ENCODE measurements at regions not wholly inside any gene's neighbourhood (a gene's known extent, or its start where the extent isn't known, plus 50 kb on each side); places are given as distances from the start of the nearest gene placed in this dataset.

GRCh38 chrX:95057341-95057740 lies 1383.3 kb downstream of the FAM133A start:
- H3K9ac ChIP-seq (ENCODE audit: insufficient read depth in 1 of 2, low read depth in 2 of 2, low read length in 2 of 2): no peak overlapping the region
- ChIA-PET CTCF (ENCODE audit: low intra/inter-chr PET ratio) (no interaction called here), POLR2A (no interaction called here)
- no peak for FAIRE-seq
- H3K4me2 ChIP-seq (ENCODE audit: insufficient read depth, low read length): no peak overlapping the region
- 0% methylated on average over 2 of the region's 2 CpGs for WGBS (ENCODE audit: insufficient coverage, low coverage, missing lambda C conversion rate)
- H3K27ac ChIP-seq (ENCODE audit: extremely low read depth, low read depth, low read length): no peak overlapping the region
- no peaks in the 10 kb centered on the region for H3K9me1 ChIP-seq (ENCODE audit: control insufficient read depth, insufficient read depth, low read length)
- H3K9me3 ChIP-seq (replicated peaks; ENCODE audit: control insufficient read depth, insufficient read depth, low read depth, low read length): no peaks in the 10 kb centered on the region
- DNase-seq (ENCODE audit: extremely low read depth in 1 of 4, low spot score in 3 of 4): no peak
- no peaks in the 10 kb centered on the region for H3K79me2 ChIP-seq (ENCODE audit: control insufficient read depth, insufficient read depth, low read length)
- H3K4me3 ChIP-seq: no peak overlapping the region
- H3K27me3 ChIP-seq (ENCODE audit: control insufficient read depth in 2 of 2, insufficient read depth in 2 of 2, low read length in 2 of 2): no peaks in the 10 kb centered on the region
- no peaks in the 10 kb centered on the region for H3K36me3 ChIP-seq (ENCODE audit: control insufficient read depth, insufficient read depth, low read length)
- TF ChIP-seq TCFL5 (CRISPR knock-in tag; conservative IDR thresholded peaks at IDR 0.05): no peak
- TF ChIP-seq FOXK2 (conservative IDR thresholded peaks at IDR 0.05 in 1 of 2, IDR thresholded peaks at IDR 0.05 in 1 of 2; ENCODE audit: low read depth in 2 of 2): no peak
- TF ChIP-seq, protein P1, sequence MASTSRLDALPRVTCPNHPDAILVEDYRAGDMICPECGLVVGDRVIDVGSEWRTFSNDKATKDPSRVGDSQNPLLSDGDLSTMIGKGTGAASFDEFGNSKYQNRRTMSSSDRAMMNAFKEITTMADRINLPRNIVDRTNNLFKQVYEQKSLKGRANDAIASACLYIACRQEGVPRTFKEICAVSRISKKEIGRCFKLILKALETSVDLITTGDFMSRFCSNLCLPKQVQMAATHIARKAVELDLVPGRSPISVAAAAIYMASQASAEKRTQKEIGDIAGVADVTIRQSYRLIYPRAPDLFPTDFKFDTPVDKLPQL (IDR thresholded peaks at IDR 0.05; ENCODE audit: extremely low read depth, insufficient read length): no peak
- TF ChIP-seq POU5F1 (IDR thresholded peaks at IDR 0.05; ENCODE audit: borderline replicate concordance, low read depth, low read length, partially characterized antibody): no peak
- no peak for TF ChIP-seq MTA3 (IDR thresholded peaks at IDR 0.05; ENCODE audit: borderline replicate concordance)
- TF ChIP-seq MEF2D (tag; conservative IDR thresholded peaks at IDR 0.05; ENCODE audit: low read depth): no peak
- TF ChIP-seq, protein P2, sequence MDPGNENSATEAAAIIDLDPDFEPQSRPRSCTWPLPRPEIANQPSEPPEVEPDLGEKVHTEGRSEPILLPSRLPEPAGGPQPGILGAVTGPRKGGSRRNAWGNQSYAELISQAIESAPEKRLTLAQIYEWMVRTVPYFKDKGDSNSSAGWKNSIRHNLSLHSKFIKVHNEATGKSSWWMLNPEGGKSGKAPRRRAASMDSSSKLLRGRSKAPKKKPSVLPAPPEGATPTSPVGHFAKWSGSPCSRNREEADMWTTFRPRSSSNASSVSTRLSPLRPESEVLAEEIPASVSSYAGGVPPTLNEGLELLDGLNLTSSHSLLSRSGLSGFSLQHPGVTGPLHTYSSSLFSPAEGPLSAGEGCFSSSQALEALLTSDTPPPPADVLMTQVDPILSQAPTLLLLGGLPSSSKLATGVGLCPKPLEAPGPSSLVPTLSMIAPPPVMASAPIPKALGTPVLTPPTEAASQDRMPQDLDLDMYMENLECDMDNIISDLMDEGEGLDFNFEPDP (CRISPR knock-in tag; IDR thresholded peaks at IDR 0.05): no peak
- TF ChIP-seq U2AF2 (optimal IDR thresholded peaks at IDR 0.05; ENCODE audit: low read depth, low read length): no peak
- TF ChIP-seq E2F6 (IDR thresholded peaks at IDR 0.05; ENCODE audit: borderline replicate concordance in 1 of 2, extremely low read depth in 1 of 2, insufficient read depth in 1 of 2, insufficient read length in 1 of 2, low read depth in 1 of 2, low read length in 1 of 2, poor library complexity in 1 of 2, severe bottlenecking in 1 of 2): no peak
- intact Hi-C loops (cut with micrococcal nuclease): no loop called here
- no peak overlapping the region for H2AFZ ChIP-seq (ENCODE audit: low read depth, low read length)
- no TSS peak for BruUV-seq (replicated peaks)
- in situ Hi-C loops (cut with MboI): no loop called here
- no peaks in the 10 kb centered on the region for H4K20me1 ChIP-seq (replicated peaks; ENCODE audit: control insufficient read depth, insufficient read depth, low read length)
- H3K4me1 ChIP-seq (replicated peaks in 1 of 2; ENCODE audit: control insufficient read depth in 2 of 2, insufficient read depth in 2 of 2, low read length in 2 of 2): no peaks in the 10 kb centered on the region
- ATAC-seq: no peak
